GM18519 (cell line): ENCODE measurements at regions not wholly inside any gene's neighbourhood (a gene's known extent, or its start where the extent isn't known, plus 50 kb on each side); places are given as distances from the start of the nearest gene placed in this dataset.

Experiments used
- ATAC-seq: cut with Tn5 transposase; IDR thresholded peaks from one replicate; pipeline ENCODE4 v1.9.1; 2021; ENCODE audit warnings: mild to moderate bottlenecking, moderate library complexity; ENCODE audit not compliant: unreplicated experiment, low FRiP score

GRCh38 chr15:69988541-69989225, 109.0 kb downstream of the TLE3 start:
- ATAC-seq, result no peak

GRCh38 chr15:69990566-69991421, 106.9 kb downstream of the TLE3 start:
- ATAC-seq, result no peak

GRCh38 chr15:69991551-69991980, 106.2 kb downstream of the TLE3 start:
- ATAC-seq, result no peak

- ATAC-seq, result no peak
Observed at GRCh38 chr15:69992348-69992747, 105.4 kb downstream of the TLE3 start.

- no peak for ATAC-seq
Observed at GRCh38 chr15:69994429-69995205, 103.1 kb downstream of the TLE3 start.

GRCh38 chr15:69996321-69997160, 101.2 kb downstream of the TLE3 start:
- ATAC-seq, result no peak

- no peak for ATAC-seq
Observed at GRCh38 chr15:69997161-69997485, 100.6 kb downstream of the TLE3 start.
